ENCODE measurements at regions not wholly inside any gene's neighbourhood (a gene's known extent, or its start where the extent isn't known, plus 50 kb on each side); places are given as distances from the start of the nearest gene placed in this dataset.

GRCh38 chr10:44821290-44821689 is 89.8 kb upstream of the TMEM72 start:
- no peak for DNase-seq (ENCODE audit: low spot score)

GRCh38 chr10:44822349-44822748 is 88.8 kb upstream of the TMEM72 start:
- no peak for DNase-seq (ENCODE audit: low spot score)

- no peak for DNase-seq (ENCODE audit: low spot score)
Observed at GRCh38 chr10:44822966-44823365, 88.2 kb upstream of the TMEM72 start.

- DNase-seq (ENCODE audit: low spot score): no peak
Observed at GRCh38 chr10:44824607-44825006, 86.5 kb upstream of the TMEM72 start.

- no peak for DNase-seq (ENCODE audit: low spot score)
Observed at GRCh38 chr10:44827431-44828006, 83.6 kb upstream of the TMEM72 start.

GRCh38 chr10:44828508-44829142 is 82.5 kb upstream of the TMEM72 start:
- DNase-seq (ENCODE audit: low spot score): no peak

- no peak for DNase-seq (ENCODE audit: low spot score)
Observed at GRCh38 chr10:44829426-44829825, 81.7 kb upstream of the TMEM72 start.

- no peak for DNase-seq (ENCODE audit: low spot score)
Observed at GRCh38 chr10:44830022-44830421, 81.1 kb upstream of the TMEM72 start.

- DNase-seq (ENCODE audit: low spot score): no peak
Observed at GRCh38 chr10:44831581-44831980, 79.6 kb upstream of the TMEM72 start.

- DNase-seq (ENCODE audit: low spot score): no peak
Observed at GRCh38 chr10:44832595-44833390, 78.3 kb upstream of the TMEM72 start.

GRCh38 chr10:44834131-44834530 is 77.0 kb upstream of the TMEM72 start:
- no peak for DNase-seq (ENCODE audit: low spot score)

- no peak for DNase-seq (ENCODE audit: low spot score)
Observed at GRCh38 chr10:44835300-44835699, 75.8 kb upstream of the TMEM72 start.

GRCh38 chr10:44843484-44843883 is 67.7 kb upstream of the TMEM72 start:
- no peak for DNase-seq (ENCODE audit: low spot score)

GRCh38 chr10:44845361-44846175 is 65.6 kb upstream of the TMEM72 start:
- DNase-seq (ENCODE audit: low spot score): no peak

GRCh38 chr10:44847110-44847509 is 64.0 kb upstream of the TMEM72 start:
- DNase-seq (ENCODE audit: low spot score): no peak

GRCh38 chr10:44848211-44848610 is 62.9 kb upstream of the TMEM72 start:
- no peak for DNase-seq (ENCODE audit: low spot score)

GRCh38 chr10:44849936-44850335 is 61.2 kb upstream of the TMEM72 start:
- DNase-seq (ENCODE audit: low spot score): no peak

GRCh38 chr10:44850356-44850934 is 60.7 kb upstream of the TMEM72 start:
- DNase-seq (ENCODE audit: low spot score): no peak

GRCh38 chr10:44851413-44851812 is 59.7 kb upstream of the TMEM72 start:
- DNase-seq (ENCODE audit: low spot score): no peak

GRCh38 chr10:44851881-44852280 is 59.3 kb upstream of the TMEM72 start:
- no peak for DNase-seq (ENCODE audit: low spot score)

- DNase-seq (ENCODE audit: low spot score): no peak
Observed at GRCh38 chr10:44853148-44853734, 57.9 kb upstream of the TMEM72 start.

GRCh38 chr10:44853796-44854195 is 57.3 kb upstream of the TMEM72 start:
- no peak for DNase-seq (ENCODE audit: low spot score)
